DOHH2 (cell line): ENCODE measurements at regions not wholly inside any gene's neighbourhood (a gene's known extent, or its start where the extent isn't known, plus 50 kb on each side); places are given as distances from the start of the nearest gene placed in this dataset.

Source experiments
- CTCF ChIP-seq: fragments of 200-600 bp; sonication (generic); IDR thresholded peaks from one replicate; pipeline ENCODE4 v1.5.1; 2014; ENCODE audit warnings: antibody characterized with exemption, mild to moderate bottlenecking, low read depth, low read length; ENCODE audit not compliant: poor library complexity, severe bottlenecking
- EZH2phosphoT487 ChIP-seq: fragments of 200-600 bp; sonication (generic); IDR thresholded peaks from 2 replicates; pipeline ENCODE4 v1.6.1; 2017; ENCODE audit warnings: borderline replicate concordance, mild to moderate bottlenecking, antibody characterized with exemption, low read length, moderate library complexity, mixed read lengths

- TF ChIP-seq CTCF = no peak
- no peak for TF ChIP-seq EZH2phosphoT487
Observed at GRCh38 chr2:228723599-228723998, 542.1 kb upstream of the SPHKAP start.
